Lower leg skin (tissue), 4 donors: ENCODE measurements at regions not wholly inside any gene's neighbourhood (a gene's known extent, or its start where the extent isn't known, plus 50 kb on each side); places are given as distances from the start of the nearest gene placed in this dataset.

Source experiments
- DNase-seq, 2 donors: peaks; one replicate each; pipeline ENCODE4 v3.0.0-alpha.2; 2019; ENCODE audit warnings: low spot score in 2 of 2
- H3K4me3 ChIP-seq: fragments of 200-600 bp; sonication (generic); 2 replicates; pipeline ENCODE4 v1.5.1; 2017; ENCODE audit warnings: mild to moderate bottlenecking, low read depth; ENCODE audit not compliant: poor library complexity, severe bottlenecking
- POLR2A ChIP-seq, 2 donors: fragments of 450-650 bp; IDR thresholded peaks; one replicate each; pipeline ENCODE4 v1.6.1; 2016 to 2017; ENCODE audit warnings: antibody characterized with exemption in 2 of 2, mild to moderate bottlenecking in 1 of 2, moderate library complexity in 1 of 2
- WGBS, 2 donors: methylation state at CpG; one replicate each; pipeline ENCODE4 v1.1.5; 2018; 5-methylcytosine and 5-hydroxymethylcytosine counted together
- intact Hi-C: fragments of 100-400 bp; cut with DNase I; formaldehyde crosslinking; loops from one replicate; pipeline ENCODE4 v1.15.0; 2023; ENCODE audit warnings: low total_unique reads
- TF ChIP-seq, protein P1 (sequence below), 3 donors: fragments of 450-650 bp; IDR thresholded peaks; one replicate each; pipeline ENCODE4 v1.5.1; 2016; ENCODE audit warnings: antibody characterized with exemption in 3 of 3, mild to moderate bottlenecking in 3 of 3, moderate library complexity in 2 of 3

- 90 to 95% methylated on average over 2 of the region's 2 CpGs for WGBS, 2 donors
These were observed 318.8 kb downstream of the ACTL7B start for GRCh38 chr9:108536836-108537601.

GRCh38 chr9:108535526-108535925 is 320.3 kb downstream of the ACTL7B start:
- WGBS, 2 donors, result 91 to 94% methylated on average over 3 of the region's 3 CpGs
- H3K4me3 ChIP-seq, result no peak overlapping the region
- TF ChIP-seq POLR2A (IDR thresholded peaks at IDR 0.05), result no peak
- TF ChIP-seq, protein P1, sequence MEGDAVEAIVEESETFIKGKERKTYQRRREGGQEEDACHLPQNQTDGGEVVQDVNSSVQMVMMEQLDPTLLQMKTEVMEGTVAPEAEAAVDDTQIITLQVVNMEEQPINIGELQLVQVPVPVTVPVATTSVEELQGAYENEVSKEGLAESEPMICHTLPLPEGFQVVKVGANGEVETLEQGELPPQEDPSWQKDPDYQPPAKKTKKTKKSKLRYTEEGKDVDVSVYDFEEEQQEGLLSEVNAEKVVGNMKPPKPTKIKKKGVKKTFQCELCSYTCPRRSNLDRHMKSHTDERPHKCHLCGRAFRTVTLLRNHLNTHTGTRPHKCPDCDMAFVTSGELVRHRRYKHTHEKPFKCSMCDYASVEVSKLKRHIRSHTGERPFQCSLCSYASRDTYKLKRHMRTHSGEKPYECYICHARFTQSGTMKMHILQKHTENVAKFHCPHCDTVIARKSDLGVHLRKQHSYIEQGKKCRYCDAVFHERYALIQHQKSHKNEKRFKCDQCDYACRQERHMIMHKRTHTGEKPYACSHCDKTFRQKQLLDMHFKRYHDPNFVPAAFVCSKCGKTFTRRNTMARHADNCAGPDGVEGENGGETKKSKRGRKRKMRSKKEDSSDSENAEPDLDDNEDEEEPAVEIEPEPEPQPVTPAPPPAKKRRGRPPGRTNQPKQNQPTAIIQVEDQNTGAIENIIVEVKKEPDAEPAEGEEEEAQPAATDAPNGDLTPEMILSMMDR (IDR thresholded peaks at IDR 0.05), result no peak
- intact Hi-C loops, result no loop called here
- DNase-seq, result no peak

More at GRCh38 chr9:108536836-108537601, 318.8 kb downstream of the ACTL7B start:
- intact Hi-C loops, result no loop called here
- TF ChIP-seq, protein P1 (IDR thresholded peaks at IDR 0.05), result no peak
- no peak for TF ChIP-seq POLR2A (IDR thresholded peaks at IDR 0.05)
- H3K4me3 ChIP-seq, result no peak overlapping the region
- no peak for DNase-seq

- TF ChIP-seq, protein P1 (IDR thresholded peaks at IDR 0.05), result no peak
- TF ChIP-seq POLR2A (IDR thresholded peaks at IDR 0.05), result no peak
- 64 to 67% methylated on average over 2 of the region's 2 CpGs for WGBS, 2 donors
- DNase-seq, result no peak
- intact Hi-C loops, result no loop called here
- H3K4me3 ChIP-seq, result no peak overlapping the region
These were observed 321.0 kb downstream of the ACTL7B start for GRCh38 chr9:108534741-108535140.

DNA sequence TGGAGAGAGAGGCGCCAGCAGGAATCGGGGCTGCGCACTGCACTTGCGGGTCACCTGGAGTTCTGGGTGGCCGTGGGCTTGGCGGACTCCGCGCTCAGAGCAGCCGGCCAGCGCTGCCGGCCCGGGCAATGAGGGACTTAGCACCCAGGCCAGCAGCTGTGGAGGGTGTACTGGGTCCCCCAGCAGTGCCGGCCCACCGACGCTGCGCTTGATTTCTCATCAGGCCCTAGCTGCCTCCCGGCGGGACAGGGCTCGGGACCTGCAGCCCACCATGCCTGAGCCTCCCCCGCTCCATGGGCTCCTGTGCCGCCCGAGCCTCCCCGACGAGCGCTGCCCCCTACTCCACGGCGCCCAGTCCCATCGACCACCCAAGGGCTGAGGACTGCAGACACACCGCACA is 325.6 kb downstream of the ACTL7B start:
- intact Hi-C loops, result no loop called here
- no peak overlapping the region for H3K4me3 ChIP-seq
- TF ChIP-seq, protein P1 (IDR thresholded peaks at IDR 0.05), result no peak
- TF ChIP-seq POLR2A (IDR thresholded peaks at IDR 0.05), result no peak
- WGBS, 2 donors, result 93 to 96% methylated on average over 3 to 28 of the region's 29 CpGs
- DNase-seq, result no peak

DNA sequence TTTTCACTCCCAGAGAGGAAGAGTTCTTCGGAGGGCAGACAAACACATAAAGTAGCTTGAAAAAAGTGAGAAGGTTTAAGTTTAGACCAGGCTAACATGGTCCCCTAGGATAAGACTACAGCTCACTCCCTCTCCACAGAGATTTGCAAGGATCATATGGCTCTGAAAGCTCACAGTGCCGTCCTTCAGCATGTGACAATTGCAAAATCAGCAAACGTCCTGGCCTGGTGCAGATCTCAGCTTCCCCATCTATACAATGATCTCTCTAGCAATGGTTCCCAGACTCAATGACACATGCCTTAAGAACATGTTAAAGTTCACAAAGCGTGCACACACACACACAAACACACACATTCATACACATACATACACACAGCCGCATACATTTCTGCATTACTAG is 327.6 kb downstream of the ACTL7B start:
- intact Hi-C loops, result no loop called here
- no peak overlapping the region for H3K4me3 ChIP-seq
- DNase-seq, result no peak
- TF ChIP-seq, protein P1 (IDR thresholded peaks at IDR 0.05), result no peak
- TF ChIP-seq POLR2A (IDR thresholded peaks at IDR 0.05), result no peak
- WGBS, 2 donors, result 80 to 85% methylated on average over 5 of the region's 5 CpGs

- TF ChIP-seq, protein P1 (IDR thresholded peaks at IDR 0.05), result no peak
- no peak for TF ChIP-seq POLR2A (IDR thresholded peaks at IDR 0.05)
- H3K4me3 ChIP-seq, result no peak overlapping the region
- intact Hi-C loops, result no loop called here
- DNase-seq, result no peak
- WGBS, 2 donors, result 92 to 100% methylated on average over 1 of the region's 1 CpG
These were observed 329.3 kb downstream of the ACTL7B start for GRCh38 chr9:108526518-108526917.
